A673 (cell line): ENCODE measurements at regions not wholly inside any gene's neighbourhood (a gene's known extent, or its start where the extent isn't known, plus 50 kb on each side); places are given as distances from the start of the nearest gene placed in this dataset.

Experiments
- EZH2 ChIP-seq: fragments of 200-600 bp; sonication (generic); IDR thresholded peaks from 2 replicates; pipeline ENCODE4 v1.6.1; 2017; ENCODE audit warnings: borderline replicate concordance, low read depth, mild to moderate bottlenecking, mixed read lengths, antibody characterized with exemption, low read length; ENCODE audit not compliant: poor library complexity, severe bottlenecking
- TF ChIP-seq, protein P1 (sequence below): fragments of 300-800, 200-600 bp; sonication (generic); conservative IDR thresholded peaks from 2 replicates; pipeline ENCODE4 v1.5.1; 2017; ENCODE audit warnings: low read depth, mild to moderate bottlenecking, antibody characterized with exemption, low read length, moderate library complexity, mixed read lengths

DNA sequence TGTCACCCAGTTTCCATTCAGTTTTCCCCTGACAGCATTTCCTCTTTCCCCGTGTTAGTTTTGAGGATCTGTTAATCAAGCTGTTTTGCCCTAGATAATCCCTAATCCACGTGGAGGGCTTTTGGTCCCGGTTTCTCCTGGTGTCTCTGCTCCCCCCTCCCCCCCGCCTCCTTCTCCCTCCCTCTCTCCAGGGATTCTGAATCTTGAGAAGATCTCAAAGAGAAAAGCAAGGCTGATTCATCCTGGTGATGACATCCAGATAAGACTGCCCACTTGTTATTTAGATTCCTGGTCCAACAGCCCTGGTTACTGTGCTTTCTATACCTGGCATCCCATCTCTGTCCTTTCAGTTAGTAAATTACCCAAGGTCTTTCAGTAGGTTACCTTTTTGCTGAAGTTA is 59.4 kb downstream of the KCNA4 start:
- TF ChIP-seq EZH2: no peak
- TF ChIP-seq, protein P1, sequence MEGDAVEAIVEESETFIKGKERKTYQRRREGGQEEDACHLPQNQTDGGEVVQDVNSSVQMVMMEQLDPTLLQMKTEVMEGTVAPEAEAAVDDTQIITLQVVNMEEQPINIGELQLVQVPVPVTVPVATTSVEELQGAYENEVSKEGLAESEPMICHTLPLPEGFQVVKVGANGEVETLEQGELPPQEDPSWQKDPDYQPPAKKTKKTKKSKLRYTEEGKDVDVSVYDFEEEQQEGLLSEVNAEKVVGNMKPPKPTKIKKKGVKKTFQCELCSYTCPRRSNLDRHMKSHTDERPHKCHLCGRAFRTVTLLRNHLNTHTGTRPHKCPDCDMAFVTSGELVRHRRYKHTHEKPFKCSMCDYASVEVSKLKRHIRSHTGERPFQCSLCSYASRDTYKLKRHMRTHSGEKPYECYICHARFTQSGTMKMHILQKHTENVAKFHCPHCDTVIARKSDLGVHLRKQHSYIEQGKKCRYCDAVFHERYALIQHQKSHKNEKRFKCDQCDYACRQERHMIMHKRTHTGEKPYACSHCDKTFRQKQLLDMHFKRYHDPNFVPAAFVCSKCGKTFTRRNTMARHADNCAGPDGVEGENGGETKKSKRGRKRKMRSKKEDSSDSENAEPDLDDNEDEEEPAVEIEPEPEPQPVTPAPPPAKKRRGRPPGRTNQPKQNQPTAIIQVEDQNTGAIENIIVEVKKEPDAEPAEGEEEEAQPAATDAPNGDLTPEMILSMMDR: no peak
